ENCODE measurements at regions not wholly inside any gene's neighbourhood (a gene's known extent, or its start where the extent isn't known, plus 50 kb on each side); places are given as distances from the start of the nearest gene placed in this dataset.

DNA sequence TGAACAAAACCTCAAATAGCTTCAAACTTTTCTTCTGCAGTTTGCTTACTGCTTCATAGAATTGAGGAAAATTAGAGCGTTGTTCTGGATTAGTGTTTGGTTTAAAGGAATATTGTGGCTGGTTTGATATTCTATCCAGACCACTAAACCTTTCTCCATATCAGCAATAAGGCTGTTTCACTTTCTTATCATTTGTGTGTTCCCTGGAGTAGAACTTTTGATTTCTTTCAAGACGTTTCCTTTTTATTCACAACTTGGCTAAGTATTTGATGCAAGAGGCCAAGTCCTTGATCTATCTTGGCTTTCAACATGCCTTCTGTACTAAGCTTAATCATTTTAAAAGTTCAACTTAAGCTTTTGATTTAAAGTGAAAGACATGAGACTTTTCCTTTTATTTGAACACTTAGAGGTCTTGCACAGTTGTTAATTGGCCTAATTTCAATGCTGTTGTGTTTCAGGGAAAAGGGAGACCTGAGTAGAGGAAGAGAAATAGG lies 359.1 kb downstream of the S1PR1 start:
- TF ChIP-seq EZH2 (IDR thresholded peaks at IDR 0.05; ENCODE audit: borderline replicate concordance, low read length), result no peak
- TF ChIP-seq, protein P1, sequence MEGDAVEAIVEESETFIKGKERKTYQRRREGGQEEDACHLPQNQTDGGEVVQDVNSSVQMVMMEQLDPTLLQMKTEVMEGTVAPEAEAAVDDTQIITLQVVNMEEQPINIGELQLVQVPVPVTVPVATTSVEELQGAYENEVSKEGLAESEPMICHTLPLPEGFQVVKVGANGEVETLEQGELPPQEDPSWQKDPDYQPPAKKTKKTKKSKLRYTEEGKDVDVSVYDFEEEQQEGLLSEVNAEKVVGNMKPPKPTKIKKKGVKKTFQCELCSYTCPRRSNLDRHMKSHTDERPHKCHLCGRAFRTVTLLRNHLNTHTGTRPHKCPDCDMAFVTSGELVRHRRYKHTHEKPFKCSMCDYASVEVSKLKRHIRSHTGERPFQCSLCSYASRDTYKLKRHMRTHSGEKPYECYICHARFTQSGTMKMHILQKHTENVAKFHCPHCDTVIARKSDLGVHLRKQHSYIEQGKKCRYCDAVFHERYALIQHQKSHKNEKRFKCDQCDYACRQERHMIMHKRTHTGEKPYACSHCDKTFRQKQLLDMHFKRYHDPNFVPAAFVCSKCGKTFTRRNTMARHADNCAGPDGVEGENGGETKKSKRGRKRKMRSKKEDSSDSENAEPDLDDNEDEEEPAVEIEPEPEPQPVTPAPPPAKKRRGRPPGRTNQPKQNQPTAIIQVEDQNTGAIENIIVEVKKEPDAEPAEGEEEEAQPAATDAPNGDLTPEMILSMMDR (conservative IDR thresholded peaks at IDR 0.05 in 1 of 2, IDR thresholded peaks at IDR 0.05 in 1 of 2; ENCODE audit: extremely low read depth in 1 of 2, insufficient read depth in 1 of 2, low read depth in 1 of 2, low read length in 2 of 2), result no peak

All from mammary epithelial cell (primary cell).